HepG2 (cell line): ENCODE measurements at regions not wholly inside any gene's neighbourhood (a gene's known extent, or its start where the extent isn't known, plus 50 kb on each side); places are given as distances from the start of the nearest gene placed in this dataset.

Experiments used
- ATAC-seq: fragments of 200-7000 bp; cut with Tn5 transposase; 3 replicates; pipeline ENCODE4 v1.9.1; 2020; ENCODE audit warnings: mild to moderate bottlenecking, moderate library complexity
- BruUV-seq: library from RNA; stranded (reverse); fragments of 400-500 nt; replicated peaks from 2 replicates; lab custom pipeline; 2021; lab: Mats Ljungman, UMichigan
- CTCF ChIA-PET: fragments of 300-600 bp; formaldehyde crosslinking; extraction: SDS; loops from one replicate; lab custom pipeline; 2021; ENCODE audit warnings: low total read pairs, inconsistent platforms, low intra/inter-chr PET ratio; lab: Yijun Ruan, JAX
- POLR2A ChIA-PET: fragments of 350-600 bp; sonication (Branson Sonifier 250); formaldehyde crosslinking; loops from one replicate; lab custom pipeline; 2020; ENCODE audit warnings: antibody characterized with exemption, inconsistent platforms; lab: Yijun Ruan, JAX
- DNase-seq: peaks from one replicate; pipeline ENCODE4 v3.0.0-alpha.2; 2015; ENCODE audit warnings: low spot score
- FAIRE-seq: peaks from 3 replicates; lab custom pipeline; 2011; peaks lifted over from hg19 to GRCh38; lab: Jason Lieb, UNC
- H2AFZ ChIP-seq: one replicate; pipeline ENCODE4 v1.6.1; 2011; ENCODE audit warnings: low read length, inconsistent platforms
- H3K27ac ChIP-seq: fragments of 300-600 bp; 3 replicates; pipeline ENCODE4 v1.8.0; 2011; ENCODE audit warnings: mixed run types, mild to moderate bottlenecking, mixed read lengths, low read length, inconsistent platforms; ENCODE audit not compliant: insufficient read depth; ENCODE audit errors: extremely low read length
- H3K27me3 ChIP-seq, 2 experiments: fragments of 200-600 bp in 1 of 2; 2 replicates in 1 of 2; 3 replicates in 1 of 2; pipeline versions ENCODE4 v1.6.0 to v1.8.0; 2011; ENCODE audit warnings: low read length in 2 of 2, mild to moderate bottlenecking in 2 of 2, moderate library complexity in 2 of 2, inconsistent platforms in 1 of 2; ENCODE audit not compliant: insufficient read depth in 2 of 2, control insufficient read depth in 1 of 2
- H3K36me3 ChIP-seq, 2 experiments: fragments of 200-600 bp in 1 of 2; replicated peaks in 1 of 2; 2 replicates in 1 of 2; 3 replicates in 1 of 2; pipeline versions ENCODE4 v1.5.1 to v1.8.0; 2011; ENCODE audit warnings: low read length in 2 of 2, inconsistent platforms in 1 of 2; ENCODE audit not compliant: insufficient read depth in 2 of 2, control insufficient read depth in 1 of 2
- H3K4me1 ChIP-seq: 2 replicates; pipeline ENCODE4 v1.5.1; 2012; ENCODE audit warnings: low read length, inconsistent platforms; ENCODE audit not compliant: insufficient read depth
- H3K4me2 ChIP-seq: 2 replicates; pipeline ENCODE4 v1.6.0; 2011; ENCODE audit warnings: low read depth, low read length, inconsistent platforms
- H3K4me3 ChIP-seq, 3 experiments: fragments of 200-600 bp in 1 of 3; sonication (generic), shearing (Covaris generic) in 1 of 3; replicated peaks in 1 of 3; 2 replicates each; pipeline ENCODE4 v1.5.1; 2011 to 2016; ENCODE audit warnings: low read length in 3 of 3, inconsistent platforms in 2 of 3, low read depth in 2 of 3, mild to moderate bottlenecking in 2 of 3, control low read depth in 1 of 3, mixed read lengths in 1 of 3; ENCODE audit not compliant: insufficient read depth in 1 of 3
- H3K79me2 ChIP-seq: one replicate; pipeline ENCODE4 v1.6.1; 2011; ENCODE audit warnings: low read length, inconsistent platforms; ENCODE audit not compliant: insufficient read depth
- H3K9ac ChIP-seq: 2 replicates; pipeline ENCODE4 v1.6.0; 2011; ENCODE audit warnings: mild to moderate bottlenecking, low read depth, low read length, inconsistent platforms; ENCODE audit not compliant: insufficient read depth
- H3K9me3 ChIP-seq: 2 replicates; pipeline ENCODE4 v1.5.1; 2012; ENCODE audit warnings: mild to moderate bottlenecking, low read length
- H4K20me1 ChIP-seq: 2 replicates; pipeline ENCODE4 v1.6.0; 2011; ENCODE audit warnings: inconsistent platforms, mild to moderate bottlenecking, low read length, moderate library complexity; ENCODE audit not compliant: insufficient read depth
- ATF1 ChIP-seq: IDR thresholded peaks from 2 replicates; pipeline ENCODE4 v1.6.1; 2016; ENCODE audit warnings: mild to moderate bottlenecking, control low read depth
- ERF ChIP-seq: IDR thresholded peaks from 2 replicates; pipeline ENCODE4 v1.6.1; 2018; ENCODE audit warnings: missing biosample characterization, missing genetic modification reagents
- MED1 ChIP-seq: sonication (generic); formaldehyde crosslinking; IDR thresholded peaks from 2 replicates; pipeline ENCODE4 v1.4.0; 2020; ENCODE audit warnings: missing genetic modification reagents
- MXI1 ChIP-seq: IDR thresholded peaks from 3 replicates; pipeline ENCODE4 v1.6.1; 2012; ENCODE audit warnings: low read depth, low read length, inconsistent platforms, borderline replicate concordance
- PCBP2 ChIP-seq: fragments of 200-400 bp; formaldehyde crosslinking; optimal IDR thresholded peaks from 2 replicates; pipeline ENCODE3; 2018; ENCODE audit warnings: low read length, low read depth; ENCODE audit not compliant: poor library complexity, severe bottlenecking
- RBM39 ChIP-seq: fragments of 200-400 bp; formaldehyde crosslinking; IDR thresholded peaks from one replicate; pipeline ENCODE4 v1.6.1; 2018; ENCODE audit warnings: antibody characterized with exemption, mild to moderate bottlenecking, low read depth, low read length; ENCODE audit not compliant: poor library complexity, severe bottlenecking
- SIX1 ChIP-seq: sonication (generic); formaldehyde crosslinking; IDR thresholded peaks from 2 replicates; pipeline ENCODE4 v1.4.0; 2020; ENCODE audit warnings: missing genetic modification reagents, borderline replicate concordance
- SNRNP70 ChIP-seq: fragments of 200-400 bp; formaldehyde crosslinking; IDR thresholded peaks from 2 replicates; pipeline ENCODE4 v1.6.1; 2017; ENCODE audit warnings: mild to moderate bottlenecking, low read depth, low read length, moderate library complexity
- THAP11 ChIP-seq: IDR thresholded peaks from 2 replicates; pipeline ENCODE4 v1.6.1; 2016; ENCODE audit warnings: missing biosample characterization, missing genetic modification reagents
- ZNF138 ChIP-seq: sonication (generic); formaldehyde crosslinking; IDR thresholded peaks from 2 replicates; pipeline ENCODE4 v1.5.0; 2020; ENCODE audit warnings: mild to moderate bottlenecking, low read depth, missing genetic modification reagents
- WGBS: methylation state at CpG from one replicate; pipeline ENCODE4 v1.1.6; 2017; ENCODE audit warnings: low lambda C conversion rate; 5-methylcytosine and 5-hydroxymethylcytosine counted together
- in situ Hi-C: cut with HindIII; loops from 2 replicates; pipeline ENCODE4 v1.10.0; 2017; ENCODE audit warnings: low pct_unique_long_range_greater_than_20kb; ENCODE audit not compliant: extremely low pct_ligation_motif_present
- intact Hi-C: fragments of 100-400 bp; cut with micrococcal nuclease; formaldehyde crosslinking; loops from one replicate; pipeline ENCODE4 v1.10.0; 2022; ENCODE audit not compliant: unreplicated experiment
- TF ChIP-seq, protein P1 (sequence below): sonication (generic); formaldehyde crosslinking; IDR thresholded peaks from 2 replicates; pipeline ENCODE4 v1.5.0; 2020; ENCODE audit warnings: missing genetic modification reagents
- TF ChIP-seq, protein P2 (sequence below): sonication (generic); formaldehyde crosslinking; IDR thresholded peaks from 2 replicates; pipeline ENCODE4 v1.9.0; 2021; ENCODE audit warnings: missing genetic modification reagents, borderline replicate concordance
- TF ChIP-seq, protein P3 (sequence below): IDR thresholded peaks from 2 replicates; pipeline ENCODE4 v1.6.1; 2016; ENCODE audit warnings: missing compliant biosample characterization, missing genetic modification reagents, borderline replicate concordance
- TF ChIP-seq, protein P4 (sequence below): sonication (generic); formaldehyde crosslinking; IDR thresholded peaks from 2 replicates; pipeline ENCODE4 v1.8.0; 2022; ENCODE audit warnings: mild to moderate bottlenecking, missing genetic modification reagents, moderate library complexity

DNA sequence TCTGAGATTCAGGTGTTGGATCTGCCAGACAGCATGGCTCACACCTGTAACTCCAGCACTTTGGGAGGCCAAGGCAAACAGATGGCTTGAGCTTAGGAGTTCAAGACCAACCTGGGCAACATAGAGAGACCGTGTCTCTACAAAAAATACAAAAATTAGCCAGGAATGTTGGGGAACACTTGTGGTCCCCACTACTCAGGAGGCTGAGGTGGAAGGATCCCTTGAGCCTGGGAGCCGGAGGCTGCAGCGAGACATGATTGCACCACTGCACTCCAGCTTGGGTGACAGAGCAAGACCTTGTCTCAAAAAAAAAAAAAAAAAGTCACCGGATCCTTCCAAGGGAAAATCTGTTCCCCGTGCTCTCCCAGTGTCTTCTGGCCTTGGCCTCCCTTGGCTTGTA, 109.2 kb downstream of the IRS2 start:
- no peak for FAIRE-seq
- H2AFZ ChIP-seq = no peak overlapping the region
- no peak for ATAC-seq

DNA sequence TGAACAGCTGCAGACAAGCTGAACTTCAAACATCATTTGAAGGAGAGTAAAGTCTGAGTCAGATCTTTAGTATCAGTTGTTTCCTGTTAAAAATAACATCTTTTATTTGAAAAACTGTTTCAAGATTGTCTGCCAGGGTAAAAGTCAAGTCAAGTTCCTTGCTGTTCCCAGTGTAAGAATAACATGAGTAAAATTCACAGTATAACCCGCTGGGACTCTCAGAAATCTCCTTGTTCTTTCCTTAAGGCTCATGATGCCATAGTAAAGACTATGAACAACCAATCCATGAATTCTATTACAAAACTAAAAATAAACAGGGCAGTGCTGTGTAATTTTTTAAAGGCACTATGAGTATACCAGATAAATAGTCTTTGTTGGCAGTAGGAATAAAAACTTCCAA, 112.9 kb downstream of the IRS2 start:
- no peaks in the 10 kb centered on the region for H3K4me1 ChIP-seq
- in situ Hi-C loops = no loop called here
- intact Hi-C loops = no loop called here
- H3K27me3 ChIP-seq = peaks cover 0 to 1% of the 10 kb centered on the region in 2 experiments; a peak in 1 of 5 replicates
- no peaks in the 10 kb centered on the region for H3K9me3 ChIP-seq
- no peak overlapping the region for H2AFZ ChIP-seq
- no peak overlapping the region for H3K4me3 ChIP-seq
- CTCF ChIA-PET = no interaction called here
- H3K9ac ChIP-seq = no peak overlapping the region
- H4K20me1 ChIP-seq = no peaks in the 10 kb centered on the region
- POLR2A ChIA-PET = no interaction called here
- H3K79me2 ChIP-seq = no peaks in the 10 kb centered on the region
- WGBS = 0% methylated on average over 1 of the region's 1 CpG
- H3K36me3 ChIP-seq = no peaks in the 10 kb centered on the region
- H3K4me2 ChIP-seq = no peak overlapping the region
- ATAC-seq = no peak
- TF ChIP-seq, protein P1, sequence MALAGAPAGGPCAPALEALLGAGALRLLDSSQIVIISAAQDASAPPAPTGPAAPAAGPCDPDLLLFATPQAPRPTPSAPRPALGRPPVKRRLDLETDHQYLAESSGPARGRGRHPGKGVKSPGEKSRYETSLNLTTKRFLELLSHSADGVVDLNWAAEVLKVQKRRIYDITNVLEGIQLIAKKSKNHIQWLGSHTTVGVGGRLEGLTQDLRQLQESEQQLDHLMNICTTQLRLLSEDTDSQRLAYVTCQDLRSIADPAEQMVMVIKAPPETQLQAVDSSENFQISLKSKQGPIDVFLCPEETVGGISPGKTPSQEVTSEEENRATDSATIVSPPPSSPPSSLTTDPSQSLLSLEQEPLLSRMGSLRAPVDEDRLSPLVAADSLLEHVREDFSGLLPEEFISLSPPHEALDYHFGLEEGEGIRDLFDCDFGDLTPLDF (CRISPR knock-in tag) = no peak
- no peak for TF ChIP-seq MXI1
- no peak for TF ChIP-seq THAP11 (CRISPR knock-in tag)
- TF ChIP-seq ERF (CRISPR knock-in tag) = no peak
- TF ChIP-seq, protein P2, sequence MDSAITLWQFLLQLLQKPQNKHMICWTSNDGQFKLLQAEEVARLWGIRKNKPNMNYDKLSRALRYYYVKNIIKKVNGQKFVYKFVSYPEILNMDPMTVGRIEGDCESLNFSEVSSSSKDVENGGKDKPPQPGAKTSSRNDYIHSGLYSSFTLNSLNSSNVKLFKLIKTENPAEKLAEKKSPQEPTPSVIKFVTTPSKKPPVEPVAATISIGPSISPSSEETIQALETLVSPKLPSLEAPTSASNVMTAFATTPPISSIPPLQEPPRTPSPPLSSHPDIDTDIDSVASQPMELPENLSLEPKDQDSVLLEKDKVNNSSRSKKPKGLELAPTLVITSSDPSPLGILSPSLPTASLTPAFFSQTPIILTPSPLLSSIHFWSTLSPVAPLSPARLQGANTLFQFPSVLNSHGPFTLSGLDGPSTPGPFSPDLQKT (CRISPR knock-in tag) = no peak
- no peak for TF ChIP-seq MED1 (CRISPR knock-in tag)
- H3K27ac ChIP-seq = no peak overlapping the region
- no peak for FAIRE-seq
- BruUV-seq = no TSS peak
- no peak for DNase-seq

More for the DNA sequence above, 109.2 kb downstream of the IRS2 start:
- H3K9ac ChIP-seq = no peak overlapping the region
- no peak for DNase-seq
- no peak overlapping the region for H3K27ac ChIP-seq
- WGBS = 19% methylated on average over 5 of the region's 5 CpGs
- no peaks in the 10 kb centered on the region for H3K27me3 ChIP-seq
- no peaks in the 10 kb centered on the region for H3K79me2 ChIP-seq
- no peak overlapping the region for H3K4me3 ChIP-seq
- in situ Hi-C loops (no loop called here), intact Hi-C loops (no loop called here)
- H3K36me3 ChIP-seq = no peaks in the 10 kb centered on the region
- H3K9me3 ChIP-seq = no peaks in the 10 kb centered on the region
- H4K20me1 ChIP-seq = no peaks in the 10 kb centered on the region
- ChIA-PET CTCF (no interaction called here), POLR2A (no interaction called here)
- TF ChIP-seq SIX1 (CRISPR knock-in tag) = no peak
- TF ChIP-seq, protein P3, sequence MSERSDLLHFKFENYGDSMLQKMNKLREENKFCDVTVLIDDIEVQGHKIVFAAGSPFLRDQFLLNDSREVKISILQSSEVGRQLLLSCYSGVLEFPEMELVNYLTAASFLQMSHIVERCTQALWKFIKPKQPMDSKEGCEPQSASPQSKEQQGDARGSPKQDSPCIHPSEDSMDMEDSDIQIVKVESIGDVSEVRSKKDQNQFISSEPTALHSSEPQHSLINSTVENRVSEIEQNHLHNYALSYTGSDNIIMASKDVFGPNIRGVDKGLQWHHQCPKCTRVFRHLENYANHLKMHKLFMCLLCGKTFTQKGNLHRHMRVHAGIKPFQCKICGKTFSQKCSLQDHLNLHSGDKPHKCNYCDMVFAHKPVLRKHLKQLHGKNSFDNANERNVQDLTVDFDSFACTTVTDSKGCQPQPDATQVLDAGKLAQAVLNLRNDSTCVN (CRISPR knock-in tag) = no peak
- TF ChIP-seq RBM39 = no peak
- TF ChIP-seq ATF1 (CRISPR knock-in tag) = no peak
- no peak for TF ChIP-seq ZNF138 (CRISPR knock-in tag)
- TF ChIP-seq PCBP2 = no peak
- TF ChIP-seq, protein P4, sequence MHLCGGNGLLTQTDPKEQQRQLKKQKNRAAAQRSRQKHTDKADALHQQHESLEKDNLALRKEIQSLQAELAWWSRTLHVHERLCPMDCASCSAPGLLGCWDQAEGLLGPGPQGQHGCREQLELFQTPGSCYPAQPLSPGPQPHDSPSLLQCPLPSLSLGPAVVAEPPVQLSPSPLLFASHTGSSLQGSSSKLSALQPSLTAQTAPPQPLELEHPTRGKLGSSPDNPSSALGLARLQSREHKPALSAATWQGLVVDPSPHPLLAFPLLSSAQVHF (CRISPR knock-in tag) = no peak
- TF ChIP-seq SNRNP70 = no peak
- BruUV-seq = no TSS peak
- no peak overlapping the region for H3K4me2 ChIP-seq
- H3K4me1 ChIP-seq = no peaks in the 10 kb centered on the region
